ENCODE measurements at regions not wholly inside any gene's neighbourhood (a gene's known extent, or its start where the extent isn't known, plus 50 kb on each side); places are given as distances from the start of the nearest gene placed in this dataset.

GRCh38 chr9:134491196-134491835 is 150.3 kb upstream of the COL5A1 start:
- H3K4me1 ChIP-seq (replicated peaks in 1 of 2): no peaks in the 10 kb centered on the region
- WGBS, 4 donors: 78 to 85% (median 80%) methylated on average over 21 of the region's 21 CpGs
- H3K27ac ChIP-seq: peak overlapping the region in 2 of 5 donors; percentile 25 to 60
- no peak for DNase-seq
- intact Hi-C loops (cut with DNase I): no loop called here
- H3K9me3 ChIP-seq (replicated peaks in 1 of 3): no peaks in the 10 kb centered on the region
- no peaks in the 10 kb centered on the region for H3K36me3 ChIP-seq (replicated peaks in 1 of 2)
- TF ChIP-seq CTCF (IDR thresholded peaks at IDR 0.05): no peak
- H3K4me3 ChIP-seq: no peak overlapping the region
- H3K27me3 ChIP-seq: peaks cover 4% of the 10 kb centered on the region

- WGBS, 4 donors: 75 to 88% (median 79%) methylated on average over 6 to 11 of the region's 11 CpGs
- TF ChIP-seq POLR2A (IDR thresholded peaks at IDR 0.05) (no peak), CTCF (IDR thresholded peaks at IDR 0.05) (no peak)
- Histone ChIP-seq H3K4me1 (replicated peaks in 1 of 2) (no peaks in the 10 kb centered on the region), H3K9me3 (replicated peaks in 1 of 3) (no peaks in the 10 kb centered on the region), H3K36me3 (replicated peaks in 1 of 2) (no peaks in the 10 kb centered on the region), H3K4me3 (no peak overlapping the region), H3K27me3 (peaks cover 4% of the 10 kb centered on the region), H3K27ac (peak overlapping the region in 2 of 5 donors; percentile 25 to 60)
- DNase-seq: no peak
- intact Hi-C loops (cut with DNase I): no loop called here
Observed at GRCh38 chr9:134491856-134492255, 149.7 kb upstream of the COL5A1 start.

GRCh38 chr9:134492281-134492691 is 149.3 kb upstream of the COL5A1 start:
- H3K9me3 ChIP-seq (replicated peaks in 1 of 3): no peaks in the 10 kb centered on the region
- H3K27me3 ChIP-seq: peaks cover 4% of the 10 kb centered on the region
- WGBS, 4 donors: 55 to 79% (median 74%) methylated on average over 5 to 12 of the region's 12 CpGs
- no peaks in the 10 kb centered on the region for H3K36me3 ChIP-seq (replicated peaks in 1 of 2)
- H3K4me3 ChIP-seq: no peak overlapping the region
- intact Hi-C loops (cut with DNase I): no loop called here
- H3K27ac ChIP-seq: peak overlapping the region in 2 of 5 donors; percentile 25 to 60
- no peak for TF ChIP-seq CTCF (IDR thresholded peaks at IDR 0.05)
- no peak for TF ChIP-seq POLR2A (IDR thresholded peaks at IDR 0.05)
- H3K4me1 ChIP-seq (replicated peaks in 1 of 2): no peaks in the 10 kb centered on the region
- peak in 4 of 7 donors; percentile 16 to 64 (median 41) for DNase-seq

- H3K4me1 ChIP-seq (replicated peaks in 1 of 2): no peaks in the 10 kb centered on the region
- DNase-seq: no peak
- whole genome bisulfite sequencing, 4 donors: 58 to 64% (median 59%) methylated on average over 18 to 21 of the region's 21 CpGs
- peaks cover 4% of the 10 kb centered on the region for H3K27me3 ChIP-seq
- TF ChIP-seq CTCF (IDR thresholded peaks at IDR 0.05) (no peak), POLR2A (IDR thresholded peaks at IDR 0.05) (no peak)
- intact Hi-C loops (cut with DNase I): no loop called here
- no peaks in the 10 kb centered on the region for H3K36me3 ChIP-seq (replicated peaks in 1 of 2)
- H3K4me3 ChIP-seq: no peak overlapping the region
- no peaks in the 10 kb centered on the region for H3K9me3 ChIP-seq (replicated peaks in 1 of 3)
- peak overlapping the region in 1 of 5 donors; percentile 42 for H3K27ac ChIP-seq
Observed at GRCh38 chr9:134492721-134493460, 148.7 kb upstream of the COL5A1 start.
